NB4 (cell line): ENCODE measurements at regions not wholly inside any gene's neighbourhood (a gene's known extent, or its start where the extent isn't known, plus 50 kb on each side); places are given as distances from the start of the nearest gene placed in this dataset.

ENCODE experiments used
- CTCF ChIP-seq: IDR thresholded peaks from one replicate; pipeline ENCODE4 v1.5.1; 2012; ENCODE audit warnings: low read depth, low read length
- MYC ChIP-seq: IDR thresholded peaks from 2 replicates; pipeline ENCODE4 v1.6.1; 2011; ENCODE audit warnings: low read depth, low read length
- POLR2A ChIP-seq: IDR thresholded peaks from 2 replicates; pipeline ENCODE4 v1.6.1; 2011; ENCODE audit warnings: mild to moderate bottlenecking; ENCODE audit not compliant: insufficient read length; ENCODE audit errors: extremely low read depth

GRCh38 chr3:53998980-53999379, 107.3 kb upstream of the SELENOK start:
- no peak for TF ChIP-seq CTCF
- no peak for TF ChIP-seq MYC
- TF ChIP-seq POLR2A = no peak
